HG03457 (cell line): ENCODE measurements at regions not wholly inside any gene's neighbourhood (a gene's known extent, or its start where the extent isn't known, plus 50 kb on each side); places are given as distances from the start of the nearest gene placed in this dataset.

Source experiments
- ATAC-seq: cut with Tn5 transposase; IDR thresholded peaks from one replicate; pipeline ENCODE4 v1.9.1; 2021; ENCODE audit warnings: moderate number of reproducible peaks; ENCODE audit not compliant: unreplicated experiment

DNA sequence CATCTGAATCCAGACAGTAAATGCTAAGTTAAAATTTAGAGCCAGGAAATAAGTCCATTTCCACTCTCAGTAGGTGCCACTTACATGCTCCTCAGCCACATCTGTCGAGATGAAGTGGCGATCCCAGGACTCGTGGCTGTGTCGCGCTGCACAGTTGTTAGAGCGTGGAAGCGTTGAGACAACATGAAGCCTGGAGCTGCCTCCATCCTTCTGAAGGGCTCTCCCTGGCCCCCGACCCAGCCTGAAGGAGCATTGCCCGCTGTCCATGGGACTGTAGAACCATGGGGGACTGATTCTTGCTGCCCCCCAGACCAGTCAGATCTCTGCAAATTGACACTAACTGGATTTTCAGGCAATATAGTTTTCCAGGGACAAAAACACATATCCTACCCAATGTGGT lies 58.9 kb downstream of the IRX1 start:
- ATAC-seq = no peak

DNA sequence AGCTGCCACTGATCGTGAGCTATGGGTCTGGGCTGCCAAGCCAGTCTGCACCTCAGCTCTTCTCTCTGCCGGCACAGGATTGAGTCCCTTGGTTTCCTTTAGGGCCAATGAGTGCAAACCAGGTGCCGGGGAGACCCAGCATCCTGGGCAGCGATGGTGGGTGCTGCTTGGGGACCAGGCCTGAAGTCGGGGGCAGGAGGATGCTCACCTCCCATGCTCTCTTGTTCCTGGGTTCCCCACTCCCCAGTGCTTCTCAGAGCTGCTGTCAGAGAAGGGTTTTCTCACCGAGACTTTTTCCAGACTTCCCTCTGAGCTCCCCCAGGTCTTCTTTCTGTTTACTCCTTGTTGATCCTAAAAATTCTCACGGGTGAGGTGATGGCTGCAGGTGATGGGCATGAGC lies 61.2 kb downstream of the IRX1 start:
- no peak for ATAC-seq

DNA sequence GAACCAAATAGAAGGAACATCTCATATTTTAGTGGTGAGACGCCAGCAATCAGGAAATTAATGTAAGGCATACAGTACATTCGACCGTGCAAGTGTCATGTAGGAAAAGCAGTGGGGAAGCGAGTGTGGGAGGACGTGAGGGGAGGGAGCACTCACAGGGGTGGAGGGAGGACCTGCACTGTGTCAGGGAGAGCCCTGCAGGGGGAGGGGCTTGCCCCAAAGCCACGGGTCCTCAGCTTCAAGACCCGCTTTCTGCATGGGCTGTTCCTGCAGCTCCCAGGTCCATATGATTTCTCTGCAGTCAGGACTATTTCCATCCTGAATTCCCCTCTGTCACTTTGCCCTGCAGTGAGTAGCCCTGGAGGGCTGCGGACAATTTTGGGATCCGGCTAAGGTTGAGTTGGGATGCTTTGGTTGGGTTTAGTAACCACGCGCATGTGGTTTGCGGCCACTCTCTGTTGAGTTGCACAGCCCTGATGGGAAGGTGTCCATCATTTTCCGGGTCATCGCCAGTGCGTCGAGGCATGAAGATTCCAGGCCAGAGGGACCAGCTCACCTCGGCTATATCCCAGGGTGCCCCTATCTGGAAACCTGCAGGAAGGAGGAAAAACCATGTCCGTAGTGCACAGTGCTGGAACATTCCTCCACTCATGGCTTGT lies 61.9 kb downstream of the IRX1 start:
- ATAC-seq = no peak

DNA sequence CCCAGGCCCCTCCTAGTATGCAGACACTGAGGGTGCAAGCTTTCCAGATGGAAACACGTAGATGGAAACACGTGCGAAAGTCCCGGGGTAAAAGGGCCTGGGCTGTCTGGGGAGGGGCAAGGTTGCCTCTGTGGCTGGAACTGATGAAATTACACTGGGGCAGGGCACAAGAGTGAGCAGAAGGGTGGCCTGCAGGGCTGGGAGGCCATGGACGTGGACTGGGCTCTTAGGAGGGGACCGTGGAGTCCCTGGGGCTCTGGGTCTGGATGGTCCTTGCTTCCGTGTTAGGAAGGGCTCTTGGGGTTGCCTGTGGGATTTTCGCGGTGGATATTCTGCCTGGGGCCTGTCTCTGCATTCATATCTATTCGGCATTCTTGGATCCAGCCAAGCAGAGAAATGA lies 63.3 kb downstream of the IRX1 start:
- no peak for ATAC-seq

DNA sequence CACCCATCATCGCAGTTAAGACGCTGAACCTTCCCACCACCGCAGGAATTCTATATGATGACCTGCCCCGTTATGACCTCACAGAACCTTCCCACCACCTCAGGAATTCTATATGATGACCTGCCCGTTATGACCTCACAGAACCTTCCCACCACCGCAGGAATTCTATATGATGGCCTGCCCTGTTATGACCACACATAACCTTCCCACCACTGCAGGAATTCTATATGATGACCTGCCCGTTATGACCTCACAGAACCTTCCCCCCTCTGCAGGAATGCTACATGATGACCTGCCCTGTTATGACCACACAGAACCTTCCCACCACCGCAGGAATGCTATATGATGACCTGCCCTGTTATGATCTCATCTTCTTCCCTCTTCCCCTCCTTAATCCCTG lies 64.3 kb downstream of the IRX1 start:
- ATAC-seq = no peak

DNA sequence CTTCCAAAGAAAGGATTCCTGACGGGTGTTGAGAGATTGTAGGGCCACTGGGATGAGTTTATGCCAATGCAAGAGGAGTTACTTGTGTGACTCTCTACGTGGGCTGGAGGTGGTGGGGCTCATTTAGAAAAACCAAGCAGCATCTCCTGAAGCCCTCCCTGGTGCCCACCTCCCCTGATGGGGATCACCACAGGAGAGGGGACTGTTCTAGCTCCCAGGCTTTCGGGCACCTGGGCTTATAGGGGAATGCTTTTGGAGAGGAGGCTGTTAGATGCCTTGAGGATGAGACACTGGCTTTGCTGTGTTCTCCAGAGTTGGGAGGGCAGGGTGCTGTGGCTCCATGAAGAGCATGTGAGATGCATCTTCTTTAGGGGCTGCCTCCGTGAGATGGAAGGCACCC lies 65.0 kb downstream of the IRX1 start:
- no peak for ATAC-seq

DNA sequence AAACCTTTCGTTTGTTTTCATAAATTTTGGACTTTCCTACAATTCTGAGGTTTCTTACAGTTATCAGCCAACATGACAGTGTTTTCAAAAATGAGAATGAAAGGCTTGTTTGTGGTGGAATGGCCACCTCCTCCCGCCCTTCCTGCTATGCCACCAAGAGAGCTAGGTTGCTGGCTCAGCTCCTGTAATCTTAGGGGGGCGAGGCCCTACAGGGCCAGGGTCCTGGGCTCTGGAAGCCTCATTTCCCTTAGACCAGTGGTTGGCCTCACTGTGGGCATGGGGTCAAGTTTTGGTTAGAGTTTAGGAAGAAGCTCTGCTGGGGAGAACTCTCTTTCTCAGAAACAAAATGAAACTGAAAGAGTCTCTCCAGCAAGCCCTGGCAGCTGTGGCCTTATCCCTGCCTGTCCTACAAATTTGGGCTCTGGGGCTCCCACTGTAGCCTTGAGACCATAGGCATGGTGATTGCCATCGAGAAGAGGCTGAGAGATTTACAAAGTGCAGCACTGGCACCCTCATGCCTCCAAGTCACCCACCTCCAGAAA lies 66.2 kb downstream of the IRX1 start:
- ATAC-seq = no peak

DNA sequence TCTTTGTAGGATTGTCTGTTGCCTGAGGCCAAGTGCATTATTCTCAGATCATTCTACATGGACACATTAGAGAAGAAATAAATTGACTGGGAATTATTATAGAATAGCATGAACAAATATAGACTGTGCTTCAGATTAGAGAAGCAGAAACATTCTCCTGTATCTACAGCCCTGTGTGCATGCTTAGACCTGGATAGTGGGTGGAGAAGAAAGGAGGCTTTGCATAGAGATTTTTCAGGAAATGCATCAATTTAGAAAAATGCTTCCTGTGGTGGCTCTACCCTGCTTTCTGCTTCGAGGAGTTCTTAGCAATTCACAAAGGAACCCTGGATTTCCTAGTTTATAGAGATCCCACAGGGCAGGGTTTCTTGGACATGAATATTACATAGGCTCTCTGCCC lies 66.7 kb downstream of the IRX1 start:
- ATAC-seq = no peak

DNA sequence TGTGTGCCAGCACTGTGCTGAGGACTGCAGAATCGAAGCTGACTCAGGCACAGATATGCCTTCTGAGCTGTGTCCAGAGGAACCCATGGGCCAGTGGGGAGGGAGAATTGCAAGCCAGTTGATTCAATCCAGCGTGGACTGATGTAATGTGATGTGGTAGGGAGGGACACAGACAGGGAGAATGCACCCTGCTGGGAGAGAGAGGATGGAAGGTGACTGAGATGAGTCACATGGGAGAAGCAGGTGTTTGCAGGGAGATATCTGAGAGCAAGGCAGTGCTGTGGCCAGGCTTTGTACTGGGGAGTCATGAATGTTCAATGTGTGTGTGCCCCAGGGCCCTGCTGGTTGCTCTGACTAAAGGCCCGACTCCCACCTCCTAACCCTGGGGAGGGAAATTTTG lies 75.7 kb downstream of the IRX1 start:
- no peak for ATAC-seq

DNA sequence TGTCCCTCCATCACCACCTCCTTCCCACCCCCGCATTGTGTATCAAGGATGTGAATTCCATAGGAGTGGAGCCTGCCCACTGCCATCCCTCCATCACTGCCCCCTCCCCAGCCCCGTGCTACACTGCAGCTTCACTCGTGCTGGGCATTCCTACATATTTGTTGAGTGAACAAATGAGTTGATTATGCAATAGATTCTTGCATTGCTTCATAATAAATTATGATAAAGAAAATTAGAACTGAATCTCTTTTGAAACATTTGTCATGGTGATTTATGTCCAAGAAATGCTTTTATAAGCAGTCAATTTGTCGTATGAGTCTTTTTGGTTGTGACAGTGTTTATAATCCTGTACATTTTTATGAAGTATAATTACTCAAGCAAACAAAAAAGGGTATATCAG lies 83.2 kb downstream of the IRX1 start:
- ATAC-seq = no peak

DNA sequence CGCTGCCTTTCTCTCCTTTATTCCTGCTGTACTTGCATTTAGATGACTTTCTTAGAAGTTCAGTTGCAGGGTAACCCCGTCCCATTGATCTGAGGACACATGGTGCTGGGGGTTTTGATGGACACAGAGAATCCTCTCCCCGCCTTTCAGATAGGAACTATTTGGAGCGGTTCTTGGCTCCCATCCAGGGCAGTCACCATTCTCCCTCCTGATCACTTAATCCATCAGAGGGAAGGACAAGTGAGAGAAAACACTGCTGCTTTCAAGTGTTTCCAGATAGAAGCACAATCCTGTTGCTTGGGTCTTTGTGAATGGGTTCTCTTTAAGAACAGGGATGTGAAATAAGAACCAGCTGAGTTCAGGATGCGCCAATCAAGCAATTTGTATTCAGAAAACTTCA lies 85.2 kb downstream of the IRX1 start:
- no peak for ATAC-seq

DNA sequence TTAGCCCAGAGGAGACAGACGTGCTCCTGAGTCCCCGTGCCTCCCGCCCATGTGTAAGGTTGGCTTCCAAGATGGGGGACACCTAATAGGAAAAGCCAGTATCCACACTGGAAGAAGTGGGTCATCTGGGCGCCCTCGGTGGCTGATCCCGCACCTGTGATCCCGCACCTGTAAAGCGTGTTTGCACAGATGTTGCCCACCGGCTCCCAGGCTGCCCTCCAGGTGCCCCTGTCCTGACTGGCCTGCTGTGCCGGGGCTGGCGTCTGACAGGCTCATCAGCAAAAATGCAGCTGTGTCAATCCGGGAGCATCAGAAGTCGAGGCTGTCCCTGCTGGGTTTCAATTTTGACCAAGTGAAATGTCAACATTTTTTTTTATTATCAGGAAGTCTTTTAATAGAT lies 88.5 kb downstream of the IRX1 start:
- no peak for ATAC-seq

DNA sequence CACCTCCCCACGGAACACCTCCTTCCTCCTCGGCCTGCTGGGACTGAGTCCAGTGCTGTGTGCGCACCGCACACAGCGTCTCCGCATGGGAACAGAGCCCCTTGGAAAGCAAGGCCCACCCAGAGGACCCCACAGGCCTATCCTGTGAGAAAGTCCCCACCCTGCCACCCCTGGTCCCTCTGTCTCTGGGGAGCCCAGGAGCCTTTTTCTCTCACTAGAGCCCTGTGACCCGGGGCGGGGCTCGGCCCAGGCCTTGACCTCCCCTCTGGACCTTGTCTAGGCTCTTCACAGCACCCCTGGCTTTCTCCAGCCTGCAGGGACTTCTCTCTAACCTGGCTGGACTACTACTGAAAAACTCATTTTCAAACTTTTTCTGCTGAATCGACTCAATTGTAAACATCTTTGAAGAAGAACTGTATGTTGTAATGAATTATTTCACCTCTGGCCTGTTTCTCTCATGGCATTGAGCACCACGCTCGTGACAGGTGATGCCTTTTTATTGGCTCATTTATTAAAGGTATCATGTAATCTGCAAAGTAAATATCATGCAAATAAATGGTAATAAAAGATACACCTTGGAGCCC lies 89.2 kb downstream of the IRX1 start:
- no peak for ATAC-seq

DNA sequence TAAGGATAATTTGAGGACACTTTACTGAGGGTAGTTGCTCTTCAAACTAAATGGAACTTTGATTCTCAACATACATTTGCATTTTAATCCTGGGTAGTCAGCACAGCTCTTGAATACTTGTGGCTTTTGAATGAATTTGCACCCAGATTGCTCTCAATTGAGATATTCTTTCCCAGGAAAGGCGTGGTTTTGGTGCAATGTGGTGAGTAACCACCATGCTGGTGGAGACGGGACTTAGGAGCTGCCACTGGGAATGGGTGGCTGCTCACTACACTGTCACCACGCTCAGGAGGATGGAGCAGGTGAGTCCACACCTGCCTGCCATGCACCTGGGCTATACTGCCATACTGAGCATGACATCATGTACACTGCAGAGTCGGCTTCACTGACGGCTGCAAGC lies 99.2 kb downstream of the IRX1 start:
- no peak for ATAC-seq

DNA sequence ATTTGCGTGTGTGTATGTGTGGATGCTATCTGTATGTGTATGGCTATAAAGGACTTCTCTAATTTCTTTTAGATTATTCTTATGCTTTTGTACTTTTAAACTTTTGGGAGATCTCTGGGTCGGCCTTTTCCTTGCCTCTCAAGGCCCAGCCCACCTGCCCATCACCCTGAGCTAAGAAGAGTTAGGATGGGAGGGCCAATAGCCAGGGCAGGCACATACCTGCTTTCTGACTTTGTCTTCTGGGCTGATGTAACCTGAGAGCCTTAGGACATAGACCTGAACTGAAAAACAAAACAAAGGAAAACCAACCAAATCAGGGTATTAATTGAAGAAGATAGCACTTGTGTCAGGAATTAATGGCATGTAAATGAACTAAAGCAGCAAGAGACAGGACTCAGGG lies 100.2 kb downstream of the IRX1 start:
- ATAC-seq = no peak

DNA sequence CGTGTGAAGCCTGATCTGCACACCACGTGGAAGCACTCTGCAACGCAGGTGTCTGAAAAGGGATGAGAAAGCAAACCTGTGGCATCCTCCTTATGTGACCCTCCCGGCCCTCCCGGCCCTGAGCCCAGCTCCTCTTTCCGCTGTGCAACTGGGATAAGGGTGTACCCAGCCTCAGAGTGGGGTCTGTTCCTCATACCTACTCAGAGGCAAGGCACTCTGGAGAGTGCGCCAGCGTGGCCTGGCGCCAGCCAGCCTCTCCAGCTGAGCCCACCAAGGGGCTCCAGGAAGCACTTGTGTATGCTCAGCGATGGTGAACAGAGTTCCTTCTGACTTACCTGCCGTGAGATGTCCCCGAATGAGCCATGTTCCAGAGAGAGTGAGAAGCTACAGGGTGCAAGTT lies 102.8 kb downstream of the IRX1 start:
- no peak for ATAC-seq

DNA sequence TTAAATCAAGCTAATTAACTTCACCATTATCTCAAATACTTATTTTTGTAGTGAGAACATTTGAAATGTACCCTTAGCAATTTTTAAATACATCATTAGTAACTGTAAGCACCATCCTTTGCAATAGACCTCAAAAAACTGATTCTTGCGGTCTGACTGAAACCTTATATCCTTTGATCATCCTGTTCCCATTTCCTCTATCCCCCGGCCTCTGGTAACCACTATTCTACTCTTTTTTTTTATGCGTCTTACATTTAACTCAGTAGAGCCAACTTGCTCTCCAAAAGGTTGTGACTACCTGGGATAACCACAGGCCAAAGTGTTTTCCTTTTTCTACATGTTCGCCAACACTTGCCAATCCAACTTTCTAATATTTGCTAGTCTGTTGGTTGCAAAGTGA lies 106.1 kb downstream of the IRX1 start:
- no peak for ATAC-seq

DNA sequence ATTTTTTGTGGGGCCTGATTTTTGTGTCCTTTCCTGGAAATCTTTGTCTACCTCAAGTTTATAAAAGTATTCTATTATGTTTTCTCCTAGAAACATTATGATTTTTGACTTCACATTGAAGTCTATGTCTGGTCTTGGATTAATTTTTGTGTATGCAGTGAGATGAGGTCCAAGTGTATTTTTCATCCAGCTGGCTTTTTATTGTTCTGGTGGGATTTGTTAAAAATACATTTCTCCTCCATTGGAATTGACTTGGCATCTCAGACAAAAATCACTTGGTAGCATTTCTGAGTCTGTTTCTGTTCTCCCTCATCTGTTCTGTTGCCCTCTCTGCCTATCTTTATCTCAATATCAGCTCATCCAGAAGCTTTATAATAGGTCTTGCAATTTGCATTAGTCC lies 109.0 kb downstream of the IRX1 start:
- ATAC-seq = no peak

DNA sequence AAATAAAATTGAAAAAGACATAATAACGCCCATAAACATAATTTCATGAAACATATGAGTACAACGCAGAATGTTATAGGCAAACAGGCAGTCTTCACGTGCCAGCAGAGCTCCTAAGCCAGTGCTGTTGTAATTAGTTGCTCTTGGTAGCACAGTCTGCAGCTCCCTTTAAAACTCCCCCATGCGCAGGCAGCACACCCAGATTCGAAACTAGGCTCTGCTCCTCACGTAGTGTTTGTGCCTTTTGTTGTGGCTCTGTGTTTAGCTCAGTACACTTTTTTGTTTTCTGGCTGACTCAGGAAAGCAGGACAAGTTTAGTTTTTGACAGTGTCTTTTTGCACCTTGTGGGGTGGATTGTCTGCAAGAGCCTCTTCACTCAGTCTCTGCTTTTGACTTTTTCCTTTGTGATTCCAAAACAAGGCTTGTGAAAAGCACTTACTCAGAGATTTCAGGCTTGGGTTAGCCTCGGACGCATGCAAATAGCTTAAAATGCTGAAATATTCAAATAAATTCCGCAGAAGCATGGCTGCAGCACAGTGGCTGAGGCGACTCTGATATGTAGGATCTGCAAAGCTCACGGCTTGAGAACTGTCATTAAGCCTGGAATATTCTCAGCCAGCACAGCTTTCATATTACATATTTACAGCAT lies 113.6 kb downstream of the IRX1 start:
- no peak for ATAC-seq

DNA sequence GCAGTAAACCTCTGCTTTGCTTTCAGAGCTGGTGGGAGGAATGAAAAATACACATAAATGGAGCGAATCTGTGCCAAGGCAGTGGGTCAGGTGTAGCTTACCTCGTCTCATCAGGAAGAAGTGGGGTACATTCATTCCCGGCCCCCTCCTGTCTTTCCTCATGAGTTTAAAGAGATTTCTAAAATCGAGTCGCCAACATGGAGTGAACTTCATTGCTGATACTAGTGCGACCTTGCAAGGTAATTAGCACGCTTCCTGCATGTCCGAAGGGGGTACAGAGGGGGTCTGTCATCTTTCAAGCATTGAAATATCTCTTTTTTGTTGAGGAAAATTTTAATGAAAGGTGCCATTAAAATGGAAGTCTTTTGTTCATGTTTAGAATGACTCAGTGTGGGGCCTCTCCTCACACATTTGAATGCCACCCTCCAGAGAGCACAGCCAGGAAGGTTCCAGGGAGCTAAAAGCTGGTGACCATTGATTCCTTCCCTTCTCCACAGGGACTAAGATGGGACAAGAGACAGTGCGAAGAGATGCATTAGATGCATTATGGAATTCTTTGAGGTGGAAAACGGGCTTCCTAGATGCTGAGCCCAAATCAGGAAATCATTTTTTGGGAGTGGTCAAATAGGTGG lies 114.2 kb downstream of the IRX1 start:
- ATAC-seq = no peak

DNA sequence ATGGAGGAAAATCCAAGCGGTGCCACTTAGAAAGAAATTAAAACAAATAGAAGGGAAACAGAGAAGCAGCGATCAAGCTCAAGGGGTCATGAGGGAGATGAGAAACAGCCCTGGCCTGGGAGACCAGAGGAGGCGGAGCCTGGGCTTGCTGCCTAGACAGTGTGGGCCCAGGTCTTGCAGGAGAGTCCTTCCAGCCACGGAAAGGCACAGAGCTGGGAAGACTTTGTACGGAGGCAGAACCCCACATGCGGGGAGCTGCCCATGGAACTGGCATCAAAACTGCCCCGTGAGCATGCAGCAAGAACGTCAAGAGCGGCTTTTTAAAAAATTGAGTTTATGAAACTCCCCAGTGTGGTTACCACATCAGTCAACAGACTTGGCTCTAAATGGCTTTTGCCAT lies 119.4 kb downstream of the IRX1 start:
- no peak for ATAC-seq

DNA sequence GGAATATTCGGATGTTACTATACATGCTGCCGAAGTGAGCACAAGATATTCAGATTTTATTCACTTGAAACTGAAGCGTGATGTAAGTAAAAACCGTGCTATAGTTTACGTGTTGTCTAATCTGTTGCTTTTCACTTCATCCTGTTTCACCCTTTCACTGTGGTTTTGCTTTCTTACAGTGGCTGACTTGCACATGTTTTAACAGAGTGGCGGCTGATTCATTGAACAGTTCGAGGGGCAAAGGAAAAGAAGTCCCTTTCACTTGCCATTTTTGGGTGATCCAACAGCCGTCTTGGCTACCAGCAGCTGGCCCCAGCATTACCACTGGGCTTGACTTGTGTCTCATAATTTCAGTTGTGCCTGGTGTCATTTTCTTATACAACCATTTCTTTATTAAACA lies 134.0 kb downstream of the IRX1 start:
- ATAC-seq = no peak
